GM10266 (cell line): ENCODE measurements at regions not wholly inside any gene's neighbourhood (a gene's known extent, or its start where the extent isn't known, plus 50 kb on each side); places are given as distances from the start of the nearest gene placed in this dataset.

Source experiments
- DNase-seq: peaks from one replicate; pipeline ENCODE4 v3.0.0; 2012; ENCODE audit errors: extremely low spot score
- CTCF ChIP-seq: IDR thresholded peaks from 2 replicates; pipeline ENCODE4 v1.5.1; 2012; ENCODE audit warnings: mild to moderate bottlenecking, low read depth; ENCODE audit not compliant: control insufficient read depth, insufficient read depth; ENCODE audit errors: missing control alignments

DNA sequence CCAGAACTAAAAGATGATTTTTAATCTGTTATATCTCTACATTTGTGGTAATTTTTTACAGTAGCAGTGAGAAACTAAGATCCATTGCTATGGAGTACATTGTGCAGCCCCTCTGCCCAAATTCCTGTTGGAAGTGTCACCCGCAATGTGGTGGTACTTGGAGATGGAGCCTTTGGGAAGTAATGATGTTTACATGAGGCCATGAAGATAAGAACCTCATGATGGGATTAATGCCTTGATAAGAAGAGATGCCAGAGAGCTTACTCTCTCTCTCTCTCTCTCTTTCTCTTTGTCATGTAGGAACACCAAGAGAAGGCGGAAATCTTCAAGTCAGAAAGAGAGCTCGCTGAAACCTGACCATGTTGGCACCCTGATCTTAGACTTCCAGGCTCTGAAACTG lies 535.4 kb downstream of the PID1 start:
- TF ChIP-seq CTCF: no peak
- no peak for DNase-seq

DNA sequence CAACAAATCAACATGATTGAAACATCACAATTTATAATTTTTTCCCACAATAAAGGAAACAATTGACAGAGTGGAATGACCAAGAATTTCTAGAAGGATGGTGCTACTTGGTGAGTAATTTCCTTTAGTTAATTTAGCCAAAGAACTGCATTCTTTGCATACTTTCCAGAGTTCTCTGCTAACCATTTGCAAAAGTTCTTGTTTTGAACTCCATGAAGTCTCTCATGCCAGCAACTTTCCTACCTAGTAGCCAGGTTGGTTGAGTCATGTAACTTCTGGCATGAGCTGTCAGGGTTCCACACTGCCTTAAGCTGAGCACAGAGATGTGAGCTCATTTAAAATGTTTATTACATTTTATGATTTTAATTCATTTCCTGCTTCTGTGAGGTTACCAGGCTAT lies 539.6 kb downstream of the PID1 start:
- no peak for DNase-seq
- no peak for TF ChIP-seq CTCF

DNA sequence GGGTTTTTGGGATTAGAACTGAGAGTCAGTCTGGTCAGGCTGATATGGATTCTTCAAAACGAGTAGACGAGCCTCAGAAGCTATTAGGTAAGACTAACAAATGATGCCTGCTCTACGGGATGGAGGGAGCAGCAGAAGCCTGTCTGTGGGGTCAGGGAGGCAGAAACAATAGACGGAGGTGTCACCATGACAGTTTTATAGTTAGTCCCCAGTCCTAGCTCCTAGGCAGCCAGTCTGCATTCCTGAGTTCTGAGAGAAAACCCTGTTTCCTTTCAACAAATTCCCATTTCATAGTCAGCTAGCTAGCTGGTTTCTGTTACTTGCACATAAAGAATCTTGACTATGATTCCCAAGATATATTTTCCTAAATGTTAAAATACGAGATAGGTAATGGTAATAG lies 542.1 kb downstream of the PID1 start:
- no peak for DNase-seq

DNA sequence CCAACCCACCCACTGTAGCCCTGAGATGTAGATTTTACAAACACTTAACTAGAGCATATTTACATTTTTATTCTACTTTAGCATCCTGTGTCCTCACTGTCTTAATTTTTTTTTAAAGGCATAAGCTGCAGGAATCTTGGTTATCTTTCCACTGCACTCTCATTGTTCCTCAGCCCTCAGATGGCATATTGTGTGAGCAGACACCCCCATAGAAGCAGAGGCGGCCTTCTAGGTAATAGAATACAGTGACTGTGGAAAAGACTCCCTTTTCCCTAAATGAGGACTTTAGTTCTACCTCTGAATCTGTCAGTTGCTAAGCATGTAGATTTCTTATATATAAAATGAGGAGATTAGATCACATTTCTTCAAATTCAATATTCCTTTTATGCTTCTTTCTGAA lies 543.5 kb upstream of the SPHKAP start:
- no peak for TF ChIP-seq CTCF
- DNase-seq: no peak

More for the DNA sequence above, 542.1 kb downstream of the PID1 start:
- no peak for TF ChIP-seq CTCF

- no peak for DNase-seq
- TF ChIP-seq CTCF: no peak
Observed at GRCh38 chr2:228723599-228723998, 542.1 kb upstream of the SPHKAP start.

DNA sequence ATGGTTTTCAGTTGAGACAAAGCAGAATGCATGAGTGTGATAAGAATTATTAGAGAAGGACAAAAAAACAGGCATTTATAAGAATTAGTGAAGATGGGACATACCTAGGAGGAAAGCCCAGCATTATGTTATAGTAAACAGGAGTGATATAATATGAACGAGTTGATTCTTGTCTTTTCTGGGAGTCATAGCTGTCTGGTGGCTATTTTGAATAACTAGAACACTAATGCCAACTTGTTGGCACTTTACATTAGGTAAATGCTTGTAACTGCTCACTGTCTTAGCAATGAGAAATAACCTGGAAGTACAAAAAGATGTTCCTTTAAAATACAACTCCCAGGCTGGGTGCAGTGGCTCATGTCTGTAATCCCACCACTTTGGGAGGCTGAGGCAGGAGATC lies 540.8 kb upstream of the SPHKAP start:
- no peak for TF ChIP-seq CTCF
- DNase-seq: no peak

GRCh38 chr2:228720895-228721294 lies 539.4 kb upstream of the SPHKAP start:
- TF ChIP-seq CTCF: no peak
- DNase-seq: no peak
